H9 (cell line): ENCODE measurements at regions not wholly inside any gene's neighbourhood (a gene's known extent, or its start where the extent isn't known, plus 50 kb on each side); places are given as distances from the start of the nearest gene placed in this dataset.

Experiments
- DNase-seq: peaks from one replicate; pipeline ENCODE4 v3.0.0-alpha.2; 2017
- H2AFZ ChIP-seq: one replicate; pipeline ENCODE4 v1.6.1; 2013; ENCODE audit warnings: mild to moderate bottlenecking, low read length, control low read depth, moderate library complexity
- H2AK5ac ChIP-seq: 2 replicates; pipeline ENCODE4 v1.6.1; 2013; ENCODE audit warnings: low read length, control low read depth, mixed read lengths; ENCODE audit not compliant: insufficient read length
- H2BK120ac ChIP-seq: one replicate; pipeline ENCODE4 v1.6.1; 2013; ENCODE audit warnings: low read depth, mild to moderate bottlenecking, low read length, control low read depth, inconsistent platforms; ENCODE audit not compliant: poor library complexity, severe bottlenecking
- H2BK12ac ChIP-seq: 2 replicates; pipeline ENCODE4 v1.6.1; 2013; ENCODE audit warnings: low read length, control low read depth, mixed read lengths, low read depth; ENCODE audit not compliant: insufficient read length
- H2BK15ac ChIP-seq: 2 replicates; pipeline ENCODE4 v1.6.1; 2013; ENCODE audit warnings: low read depth, low read length, control low read depth
- H2BK20ac ChIP-seq: one replicate; pipeline ENCODE4 v1.6.1; 2013; ENCODE audit warnings: low read depth, mild to moderate bottlenecking, low read length, control low read depth, inconsistent platforms; ENCODE audit not compliant: poor library complexity, severe bottlenecking
- H2BK5ac ChIP-seq: 2 replicates; pipeline ENCODE4 v1.6.1; 2013; ENCODE audit warnings: low read length, control low read depth, mixed read lengths; ENCODE audit not compliant: insufficient read length
- H3K14ac ChIP-seq: 2 replicates; pipeline ENCODE4 v1.6.1; 2013; ENCODE audit warnings: low read length, control low read depth; ENCODE audit not compliant: insufficient read depth
- H3K18ac ChIP-seq: 2 replicates; pipeline ENCODE4 v1.6.1; 2013; ENCODE audit warnings: low read depth, mild to moderate bottlenecking, mixed read lengths, low read length, control low read depth; ENCODE audit not compliant: insufficient read length
- H3K23ac ChIP-seq: 2 replicates; pipeline ENCODE4 v1.6.1; 2013; ENCODE audit warnings: low read length, control low read depth, mixed read lengths, low read depth; ENCODE audit not compliant: insufficient read length
- H3K23me2 ChIP-seq: 2 replicates; pipeline ENCODE4 v1.6.1; 2013; ENCODE audit warnings: low read depth, mild to moderate bottlenecking, mixed read lengths, low read length, control low read depth; ENCODE audit not compliant: insufficient read length, poor library complexity, severe bottlenecking
- H3K27ac ChIP-seq: 2 replicates; pipeline ENCODE4 v1.5.1; 2013; ENCODE audit warnings: low read length, control low read depth, mixed read lengths, low read depth; ENCODE audit not compliant: insufficient read length
- H3K27me3 ChIP-seq: 2 replicates; pipeline ENCODE4 v1.6.1; 2013; ENCODE audit warnings: low read length, control low read depth, inconsistent platforms; ENCODE audit not compliant: insufficient read depth
- H3K4ac ChIP-seq: 2 replicates; pipeline ENCODE4 v1.6.1; 2013; ENCODE audit warnings: low read depth, mild to moderate bottlenecking, control low read depth, inconsistent platforms, low read length, moderate library complexity
- H3K4me1 ChIP-seq: 2 replicates; pipeline ENCODE4 v1.6.1; 2013; ENCODE audit warnings: low read length, control low read depth, inconsistent platforms; ENCODE audit not compliant: insufficient read depth
- H3K4me2 ChIP-seq: 2 replicates; pipeline ENCODE4 v1.6.1; 2013; ENCODE audit warnings: low read length, control low read depth, mixed read lengths; ENCODE audit not compliant: insufficient read length, insufficient read depth
- H3K56ac ChIP-seq: 2 replicates; pipeline ENCODE4 v1.6.1; 2013; ENCODE audit warnings: low read depth, mild to moderate bottlenecking, mixed read lengths, low read length, control low read depth; ENCODE audit not compliant: insufficient read length
- H3K79me1 ChIP-seq: 2 replicates; pipeline ENCODE4 v1.6.1; 2013; ENCODE audit warnings: low read depth, mild to moderate bottlenecking, moderate library complexity, low read length, control low read depth, inconsistent platforms; ENCODE audit not compliant: insufficient read depth, poor library complexity, severe bottlenecking
- H3K79me2 ChIP-seq: 2 replicates; pipeline ENCODE4 v1.6.1; 2013; ENCODE audit warnings: low read length, control low read depth, inconsistent platforms; ENCODE audit not compliant: insufficient read depth
- H3K9ac ChIP-seq: 2 replicates; pipeline ENCODE4 v1.6.1; 2013; ENCODE audit warnings: low read length, control low read depth, mixed read lengths; ENCODE audit not compliant: insufficient read length; ENCODE audit errors: extremely low read depth
- H3K9me3 ChIP-seq: one replicate; pipeline ENCODE4 v1.6.1; 2013; ENCODE audit warnings: low read depth, low read length, inconsistent platforms; ENCODE audit not compliant: control insufficient read depth
- H3T11ph ChIP-seq: one replicate; pipeline ENCODE4 v1.6.1; 2013; ENCODE audit warnings: mild to moderate bottlenecking, low read length, control low read depth, inconsistent platforms
- H4K20me1 ChIP-seq: one replicate; pipeline ENCODE4 v1.6.1; 2013; ENCODE audit not compliant: control insufficient read depth, insufficient read length, insufficient read depth
- H4K5ac ChIP-seq: 2 replicates; pipeline ENCODE4 v1.6.1; 2013; ENCODE audit warnings: low read depth, mild to moderate bottlenecking, mixed read lengths, low read length, control low read depth; ENCODE audit not compliant: insufficient read length
- H4K8ac ChIP-seq: replicated peaks from 2 replicates; pipeline ENCODE4 v1.6.1; 2013; ENCODE audit warnings: low read length, control low read depth, mixed read lengths, low read depth; ENCODE audit not compliant: insufficient read length
- H4K91ac ChIP-seq: 2 replicates; pipeline ENCODE4 v1.6.1; 2013; ENCODE audit warnings: low read depth, mild to moderate bottlenecking, moderate library complexity, mixed read lengths, low read length, control low read depth; ENCODE audit not compliant: insufficient read length
- H3K27ac Mint-ChIP-seq, 3 experiments: 2 replicates in 2 of 3; 3 replicates in 1 of 3; pipeline ENCODE4 v1.8.0; 2020 to 2021; ENCODE audit warnings: mixed read lengths in 3 of 3, mild to moderate bottlenecking in 1 of 3, moderate library complexity in 1 of 3
- H3K27me3 Mint-ChIP-seq: 2 replicates; pipeline ENCODE4 v1.8.0; 2021; ENCODE audit warnings: low read depth, mild to moderate bottlenecking, moderate library complexity, mixed read lengths
- H3K36me3 Mint-ChIP-seq, 3 experiments: 2 replicates in 2 of 3; 3 replicates in 1 of 3; pipeline ENCODE4 v1.8.0; 2020 to 2021; ENCODE audit warnings: low read depth in 3 of 3, mixed read lengths in 3 of 3; ENCODE audit not compliant: insufficient read depth in 1 of 3
- H3K4me1 Mint-ChIP-seq, 2 experiments: 2 replicates each; pipeline ENCODE4 v1.8.0; 2020; ENCODE audit warnings: mixed read lengths in 2 of 2
- H3K4me3 Mint-ChIP-seq, 2 experiments: 2 replicates in 1 of 2; 3 replicates in 1 of 2; pipeline ENCODE4 v1.8.0; 2020 to 2021; ENCODE audit warnings: mild to moderate bottlenecking in 2 of 2, mixed read lengths in 2 of 2, moderate library complexity in 1 of 2
- H3K9me3 Mint-ChIP-seq, 2 experiments: 2 replicates in 1 of 2; 3 replicates in 1 of 2; pipeline ENCODE4 v1.8.0; 2020; ENCODE audit warnings: mild to moderate bottlenecking in 2 of 2, mixed read lengths in 2 of 2, moderate library complexity in 1 of 2
- CTCF ChIP-seq: fragments of 200-600 bp; sonication (generic); conservative IDR thresholded peaks from 3 replicates; pipeline ENCODE4 v1.8.0; 2021; ENCODE audit warnings: antibody characterized with exemption, mild to moderate bottlenecking
- WGBS: extraction: QIAGEN DNeasy Blood & Tissue Kit; methylation state at CpG from one replicate; pipeline ENCODE4 v1.1.7; 2013; ENCODE audit warnings: missing lambda C conversion rate, low lambda C conversion rate, mixed read lengths; ENCODE audit not compliant: insufficient read length; ENCODE audit errors: extremely low coverage; 5-methylcytosine and 5-hydroxymethylcytosine counted together

- DNase-seq = peak; percentile 32
- no peak for TF ChIP-seq CTCF
- peaks cover 18% of the 10 kb centered on the region for H3K27me3 Mint-ChIP-seq
- H2BK20ac ChIP-seq = no peak overlapping the region
- H3K4me2 ChIP-seq = peak overlapping the region; percentile 23
- H3K27ac ChIP-seq = no peak overlapping the region
- H3K4me1 Mint-ChIP-seq = peaks cover 36 to 44% of the 10 kb centered on the region in 2 experiments
- H3K27ac Mint-ChIP-seq = peak overlapping the region in 2 of 3 experiments; percentile 39 to 93; a peak in 2 of 7 replicates
- no peak overlapping the region for H2BK12ac ChIP-seq
- H3K4me3 Mint-ChIP-seq = peak overlapping the region; percentile 74 to 81
- H2AK5ac ChIP-seq = no peak overlapping the region
- no peaks in the 10 kb centered on the region for H3K9me3 ChIP-seq
- no peak overlapping the region for H3K18ac ChIP-seq
- H3K23me2 ChIP-seq = no peaks in the 10 kb centered on the region
- H3K14ac ChIP-seq = no peak overlapping the region
- no peak overlapping the region for H3K23ac ChIP-seq
- H3T11ph ChIP-seq = no peak overlapping the region
- WGBS = no CpG with 5 or more reads among the region's 15 CpGs
- no peak overlapping the region for H2BK120ac ChIP-seq
- H3K27me3 ChIP-seq = no peaks in the 10 kb centered on the region
- H3K9ac ChIP-seq = no peak overlapping the region
- H3K4ac ChIP-seq = no peak overlapping the region
- peaks cover 0 to 8% (median 1%) of the 10 kb centered on the region in 3 experiments; a peak in 3 of 7 replicates for H3K36me3 Mint-ChIP-seq
- no peaks in the 10 kb centered on the region for H3K4me1 ChIP-seq
- no peaks in the 10 kb centered on the region for H3K79me1 ChIP-seq
- H3K9me3 Mint-ChIP-seq = peaks cover 3% of the 10 kb centered on the region in 2 experiments; a peak in 2 of 5 replicates
- no peak overlapping the region for H4K91ac ChIP-seq
- no peak overlapping the region for H2BK15ac ChIP-seq
- no peaks in the 10 kb centered on the region for H4K20me1 ChIP-seq
- no peak overlapping the region for H4K8ac ChIP-seq
- no peaks in the 10 kb centered on the region for H3K79me2 ChIP-seq
- H2AFZ ChIP-seq = no peak overlapping the region
- no peak overlapping the region for H4K5ac ChIP-seq
- H2BK5ac ChIP-seq = no peak overlapping the region
- no peak overlapping the region for H3K56ac ChIP-seq
These were observed 193.3 kb downstream of the KATNAL1 start for GRCh38 chr13:30113983-30114570.
